ACC112 (cell line): ENCODE measurements at regions not wholly inside any gene's neighbourhood (a gene's known extent, or its start where the extent isn't known, plus 50 kb on each side); places are given as distances from the start of the nearest gene placed in this dataset.

Experiments used
- H2AFZ ChIP-seq: fragments of 200-600 bp; sonication (generic); one replicate; pipeline ENCODE4 v1.6.0; 2017; ENCODE audit warnings: antibody characterized with exemption, low read length; ENCODE audit not compliant: unreplicated experiment
- H3K27ac ChIP-seq: fragments of 200-600 bp; sonication (generic); 2 replicates; pipeline ENCODE4 v1.5.1; 2014; ENCODE audit warnings: low read depth, mild to moderate bottlenecking, antibody characterized with exemption, low read length, moderate library complexity
- H3K27me3 ChIP-seq: fragments of 200-600 bp; sonication (generic); 2 replicates; pipeline ENCODE4 v1.6.1; 2014; ENCODE audit warnings: mild to moderate bottlenecking, antibody characterized with exemption, low read length, moderate library complexity, mixed read lengths; ENCODE audit not compliant: insufficient read depth
- H3K36me3 ChIP-seq: fragments of 200-600 bp; sonication (generic); 2 replicates; pipeline ENCODE4 v1.6.1; 2016; ENCODE audit warnings: mild to moderate bottlenecking, antibody characterized with exemption, low read length, moderate library complexity, mixed read lengths; ENCODE audit not compliant: insufficient read depth
- H3K4me1 ChIP-seq: fragments of 200-600 bp; sonication (generic); one replicate; pipeline ENCODE4 v1.6.1; 2016; ENCODE audit warnings: low read length, mixed read lengths; ENCODE audit not compliant: insufficient read depth, unreplicated experiment, control insufficient read depth
- H3K4me3 ChIP-seq: fragments of 200-600 bp; sonication (generic); 2 replicates; pipeline ENCODE4 v1.5.1; 2014; ENCODE audit warnings: mild to moderate bottlenecking, low read depth, low read length
- H3K79me2 ChIP-seq: fragments of 200-600 bp; sonication (generic); one replicate; pipeline ENCODE4 v1.6.0; 2016; ENCODE audit warnings: low read length; ENCODE audit not compliant: control insufficient read depth, unreplicated experiment, insufficient read depth

GRCh38 chr7:68564306-68565135 is 1033.8 kb upstream of the AUTS2 start:
- H3K27ac ChIP-seq, result no peak overlapping the region
- H3K79me2 ChIP-seq, result no peaks in the 10 kb centered on the region
- no peak overlapping the region for H2AFZ ChIP-seq
- H3K4me3 ChIP-seq, result no peak overlapping the region
- H3K4me1 ChIP-seq, result no peaks in the 10 kb centered on the region
- H3K27me3 ChIP-seq, result no peaks in the 10 kb centered on the region
- H3K36me3 ChIP-seq, result no peaks in the 10 kb centered on the region

- Histone ChIP-seq H3K27me3 (no peaks in the 10 kb centered on the region), H3K79me2 (no peaks in the 10 kb centered on the region), H3K36me3 (no peaks in the 10 kb centered on the region), H3K4me1 (no peaks in the 10 kb centered on the region), H2AFZ (no peak overlapping the region), H3K27ac (no peak overlapping the region), H3K4me3 (no peak overlapping the region)
These were observed 1027.0 kb upstream of the AUTS2 start for GRCh38 chr7:68571286-68571685.

DNA sequence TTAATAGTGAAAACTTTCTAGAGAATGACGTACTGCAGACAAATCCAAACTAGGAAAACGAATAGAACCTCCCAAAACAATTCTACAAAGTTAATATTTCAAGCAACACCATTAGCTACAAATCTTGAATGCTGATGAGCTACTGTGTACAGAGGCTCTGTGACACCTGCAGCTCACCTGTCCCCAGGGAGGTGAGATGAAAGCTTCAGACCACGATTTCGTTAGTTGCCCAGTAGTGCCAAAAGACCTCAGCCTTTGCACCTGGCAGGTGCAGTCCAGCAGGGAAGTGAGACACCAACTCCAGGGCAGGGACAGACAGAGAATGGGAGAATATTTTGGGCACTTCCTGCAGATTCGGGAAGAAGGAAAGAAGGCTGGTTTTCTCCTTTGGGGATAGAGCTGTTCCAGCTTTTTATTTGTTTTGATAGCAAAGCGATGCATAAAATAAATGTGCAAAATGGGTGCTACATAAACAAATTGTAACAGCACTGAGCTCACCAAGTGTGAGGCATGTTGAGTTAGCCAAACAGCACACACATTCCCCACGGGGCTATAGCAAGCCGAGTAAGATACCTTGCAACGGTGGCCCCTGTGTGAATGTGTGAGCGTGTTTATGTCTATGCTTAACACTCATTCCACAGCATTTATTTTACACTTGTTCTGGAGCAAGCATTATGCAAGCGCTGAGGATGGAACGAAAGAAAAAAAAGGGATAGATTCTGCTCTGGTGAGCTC is 1024.8 kb upstream of the AUTS2 start:
- Histone ChIP-seq H3K4me3 (no peak overlapping the region), H3K79me2 (no peaks in the 10 kb centered on the region), H3K4me1 (no peaks in the 10 kb centered on the region), H3K36me3 (no peaks in the 10 kb centered on the region), H3K27ac (no peak overlapping the region), H3K27me3 (no peaks in the 10 kb centered on the region), H2AFZ (no peak overlapping the region)

GRCh38 chr7:68576366-68576765 is 1021.9 kb upstream of the AUTS2 start:
- H3K27me3 ChIP-seq, result no peaks in the 10 kb centered on the region
- H3K79me2 ChIP-seq, result no peaks in the 10 kb centered on the region
- no peak overlapping the region for H2AFZ ChIP-seq

GRCh38 chr7:68581417-68581816 is 1016.9 kb upstream of the AUTS2 start:
- H3K79me2 ChIP-seq, result no peaks in the 10 kb centered on the region
- no peaks in the 10 kb centered on the region for H3K4me1 ChIP-seq
- no peaks in the 10 kb centered on the region for H3K36me3 ChIP-seq
- H3K4me3 ChIP-seq, result no peak overlapping the region
- H3K27ac ChIP-seq, result no peak overlapping the region
- no peaks in the 10 kb centered on the region for H3K27me3 ChIP-seq
- no peak overlapping the region for H2AFZ ChIP-seq

More at GRCh38 chr7:68576366-68576765, 1021.9 kb upstream of the AUTS2 start:
- Histone ChIP-seq H3K4me1 (no peaks in the 10 kb centered on the region), H3K4me3 (no peak overlapping the region), H3K27ac (no peak overlapping the region), H3K36me3 (no peaks in the 10 kb centered on the region)

- Histone ChIP-seq H3K79me2 (no peaks in the 10 kb centered on the region), H2AFZ (no peak overlapping the region), H3K4me3 (no peak overlapping the region), H3K4me1 (no peaks in the 10 kb centered on the region), H3K27ac (no peak overlapping the region), H3K27me3 (no peaks in the 10 kb centered on the region), H3K36me3 (no peaks in the 10 kb centered on the region)
These were observed 1010.7 kb upstream of the AUTS2 start for GRCh38 chr7:68587599-68587998.

GRCh38 chr7:68601826-68602225 is 996.4 kb upstream of the AUTS2 start:
- H3K27me3 ChIP-seq, result no peaks in the 10 kb centered on the region
- H3K4me3 ChIP-seq, result no peak overlapping the region

DNA sequence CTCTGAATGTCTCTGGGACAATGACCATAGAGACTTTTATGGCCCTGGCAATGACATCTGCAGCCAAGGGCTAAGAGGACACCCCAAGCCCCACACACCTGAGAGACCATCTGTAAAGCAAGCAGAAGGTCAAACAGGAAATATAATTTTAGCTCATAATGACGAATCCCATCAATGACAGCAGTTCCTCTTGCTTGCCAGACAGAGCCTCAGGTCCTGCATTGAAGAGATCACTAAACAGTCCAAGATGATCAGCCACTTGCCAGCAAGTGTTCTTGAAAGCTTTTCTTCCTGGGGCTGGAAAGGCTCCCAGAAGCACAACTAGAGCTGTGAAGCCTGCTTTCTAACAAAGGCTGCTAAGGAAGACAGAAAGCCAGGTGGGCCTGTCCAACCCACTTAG is 993.7 kb upstream of the AUTS2 start:
- Histone ChIP-seq H2AFZ (no peak overlapping the region), H3K27ac (no peak overlapping the region), H3K36me3 (no peaks in the 10 kb centered on the region), H3K79me2 (no peaks in the 10 kb centered on the region), H3K4me3 (no peak overlapping the region), H3K27me3 (no peaks in the 10 kb centered on the region), H3K4me1 (no peaks in the 10 kb centered on the region)

More at GRCh38 chr7:68601826-68602225, 996.4 kb upstream of the AUTS2 start:
- no peaks in the 10 kb centered on the region for H3K79me2 ChIP-seq
- H3K36me3 ChIP-seq, result no peaks in the 10 kb centered on the region
- no peak overlapping the region for H2AFZ ChIP-seq
- H3K4me1 ChIP-seq, result no peaks in the 10 kb centered on the region
- H3K27ac ChIP-seq, result no peak overlapping the region

GRCh38 chr7:68610701-68611100 is 987.6 kb upstream of the AUTS2 start:
- no peaks in the 10 kb centered on the region for H3K36me3 ChIP-seq
- H2AFZ ChIP-seq, result no peak overlapping the region
- no peaks in the 10 kb centered on the region for H3K79me2 ChIP-seq
- no peak overlapping the region for H3K4me3 ChIP-seq
- H3K27me3 ChIP-seq, result no peaks in the 10 kb centered on the region
- no peak overlapping the region for H3K27ac ChIP-seq
- no peaks in the 10 kb centered on the region for H3K4me1 ChIP-seq

DNA sequence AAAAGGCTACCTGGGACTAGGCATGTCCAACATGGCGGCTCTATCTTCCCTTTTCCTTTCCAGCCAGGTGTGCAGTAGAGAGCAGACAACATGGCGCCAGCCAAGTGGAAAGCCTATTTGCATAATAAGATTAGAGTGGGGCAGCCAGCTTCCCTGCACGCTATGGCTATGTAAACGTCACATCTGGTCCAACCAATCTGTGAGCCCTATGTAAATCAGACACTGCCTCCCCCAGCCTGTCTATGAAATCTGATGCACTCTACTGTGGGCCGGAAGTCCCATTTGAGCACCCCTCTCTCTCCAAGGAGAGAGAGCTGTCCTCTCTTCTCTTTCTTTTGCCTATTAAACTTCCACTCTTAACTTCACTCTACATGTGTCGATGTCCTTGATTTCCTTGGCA is 984.9 kb upstream of the AUTS2 start:
- Histone ChIP-seq H3K36me3 (no peaks in the 10 kb centered on the region), H3K4me3 (no peak overlapping the region), H3K27me3 (no peaks in the 10 kb centered on the region), H3K27ac (no peak overlapping the region), H3K79me2 (no peaks in the 10 kb centered on the region), H3K4me1 (no peaks in the 10 kb centered on the region), H2AFZ (no peak overlapping the region)

DNA sequence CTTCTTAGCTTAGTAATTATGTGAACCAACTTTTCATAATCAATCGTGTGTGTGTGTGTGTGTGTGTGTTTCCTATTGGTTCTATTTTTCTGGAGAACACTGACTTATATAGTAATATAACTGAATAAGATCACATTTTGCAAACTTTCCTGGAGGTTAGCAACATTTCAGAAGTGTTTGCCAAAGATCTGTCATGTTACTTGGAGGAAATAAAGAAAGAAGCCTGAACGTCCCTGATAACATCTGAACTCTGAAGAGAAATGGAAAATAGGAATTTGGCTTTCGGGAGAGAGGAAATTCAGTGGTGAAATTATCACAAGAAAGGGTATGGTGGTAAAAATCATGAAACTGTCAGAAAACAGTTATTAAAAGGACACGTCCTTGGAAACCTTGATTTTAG is 984.4 kb upstream of the AUTS2 start:
- Histone ChIP-seq H3K4me1 (no peaks in the 10 kb centered on the region), H3K27ac (no peak overlapping the region), H3K36me3 (no peaks in the 10 kb centered on the region), H3K4me3 (no peak overlapping the region), H2AFZ (no peak overlapping the region), H3K79me2 (no peaks in the 10 kb centered on the region), H3K27me3 (no peaks in the 10 kb centered on the region)
